Brain pericyte (primary cell): ENCODE measurements at regions not wholly inside any gene's neighbourhood (a gene's known extent, or its start where the extent isn't known, plus 50 kb on each side); places are given as distances from the start of the nearest gene placed in this dataset.

Experiments
- DNase-seq: peaks from one replicate; pipeline ENCODE4 v3.0.0-alpha.2; 2012; ENCODE audit warnings: low read depth, low spot score

GRCh38 chr5:143561219-143561618 lies 157.7 kb upstream of the NR3C1 start:
- DNase-seq: no peak

DNA sequence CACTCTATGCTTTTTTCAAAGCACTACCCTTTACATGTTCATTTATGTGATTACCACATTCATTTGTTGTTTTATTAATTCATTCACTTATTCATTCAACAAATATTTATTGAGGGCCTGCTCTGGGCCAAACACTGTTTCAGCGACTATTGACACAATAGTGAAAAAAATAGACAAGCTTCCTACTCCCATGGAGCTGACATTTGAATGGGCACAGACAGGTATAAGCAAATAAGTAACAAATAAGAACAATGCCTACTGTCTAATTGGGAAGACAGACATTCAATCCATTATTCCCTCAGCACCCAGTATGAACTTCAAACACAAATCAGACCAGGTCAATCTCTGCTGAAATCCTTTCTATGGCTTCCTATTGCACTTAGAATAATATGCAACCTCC lies 156.9 kb upstream of the NR3C1 start:
- no peak for DNase-seq

DNA sequence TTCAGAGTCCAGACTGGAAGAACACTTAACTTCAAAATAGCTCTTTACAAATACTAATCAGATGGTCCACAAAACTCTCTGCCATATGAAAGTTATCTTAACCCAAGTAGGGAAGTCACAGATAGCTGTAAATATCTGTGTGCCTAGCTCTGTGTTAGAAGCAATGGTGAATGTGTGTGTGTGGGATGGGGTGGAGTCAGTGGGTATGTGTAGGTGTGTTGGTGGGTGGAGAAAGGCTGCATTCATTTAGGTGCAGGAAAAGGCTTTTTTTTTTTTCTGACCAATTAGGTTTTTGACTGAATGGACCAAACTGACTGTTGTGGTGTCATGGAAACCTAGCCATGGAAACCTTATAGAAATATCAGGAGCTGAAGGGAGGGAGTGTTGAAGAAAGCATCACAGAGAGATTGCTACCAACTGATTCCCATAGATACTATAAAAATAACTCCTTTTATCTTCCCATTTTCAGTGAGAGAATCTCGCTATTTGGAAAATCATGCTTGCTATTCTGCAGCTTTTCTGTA lies 156.2 kb upstream of the NR3C1 start:
- no peak for DNase-seq

- no peak for DNase-seq
Measured at GRCh38 chr5:143558048-143558447, 154.6 kb upstream of the NR3C1 start.

- DNase-seq: no peak
Measured at GRCh38 chr5:143557061-143557818, 153.8 kb upstream of the NR3C1 start.

GRCh38 chr5:143554918-143555477 lies 151.5 kb upstream of the NR3C1 start:
- DNase-seq: peak; percentile 75

DNA sequence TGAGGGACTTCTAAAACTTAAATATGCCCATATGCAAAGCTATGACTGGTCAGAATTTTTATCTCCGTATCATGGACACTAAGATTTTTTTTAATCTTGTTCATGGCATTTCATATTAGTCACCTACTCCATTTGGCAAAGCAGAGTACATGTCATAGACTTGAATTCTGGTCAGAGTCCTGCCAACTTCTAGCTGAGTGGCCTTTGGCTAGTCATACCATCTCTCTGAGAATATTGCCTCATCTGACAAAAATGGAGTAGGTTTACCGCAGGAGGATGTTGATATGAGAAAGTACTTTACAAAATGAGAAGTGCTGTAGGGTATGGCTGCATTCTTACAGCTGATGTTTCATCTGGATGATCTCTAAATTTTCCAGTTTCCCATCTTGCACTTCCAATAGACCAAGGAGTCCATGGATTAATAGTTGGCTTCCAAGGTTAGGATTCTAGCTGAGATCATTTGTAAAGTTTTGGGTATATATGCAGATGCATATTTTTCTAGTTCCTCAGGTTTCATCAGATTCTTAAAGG lies 150.8 kb upstream of the NR3C1 start:
- DNase-seq: no peak

DNA sequence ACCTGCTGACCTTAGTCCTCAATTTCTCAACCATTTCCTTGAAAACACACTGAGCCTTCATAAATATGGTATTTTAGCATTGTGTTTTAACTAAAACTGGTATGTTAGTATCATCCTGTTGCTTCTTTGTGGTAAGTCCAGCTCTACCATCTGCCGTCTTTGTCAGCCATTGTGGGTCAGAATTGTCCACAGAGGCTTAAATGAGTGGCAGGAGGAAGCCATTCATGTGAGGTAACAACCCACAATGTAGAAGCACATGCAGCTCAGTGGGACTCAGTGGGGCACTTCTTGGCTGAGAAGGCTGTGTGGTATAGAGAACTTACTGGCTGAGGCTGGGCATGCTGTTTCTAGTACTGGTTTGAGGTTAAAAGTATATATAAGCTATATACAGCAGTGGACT lies 149.2 kb upstream of the NR3C1 start:
- no peak for DNase-seq

- DNase-seq: no peak
Measured at GRCh38 chr5:143551820-143552251, 148.3 kb upstream of the NR3C1 start.

- no peak for DNase-seq
Measured at GRCh38 chr5:143550986-143551630, 147.6 kb upstream of the NR3C1 start.

GRCh38 chr5:143547342-143547741 lies 143.9 kb upstream of the NR3C1 start:
- DNase-seq: no peak

- DNase-seq: no peak
Measured at GRCh38 chr5:143546394-143546793, 142.9 kb upstream of the NR3C1 start.

DNA sequence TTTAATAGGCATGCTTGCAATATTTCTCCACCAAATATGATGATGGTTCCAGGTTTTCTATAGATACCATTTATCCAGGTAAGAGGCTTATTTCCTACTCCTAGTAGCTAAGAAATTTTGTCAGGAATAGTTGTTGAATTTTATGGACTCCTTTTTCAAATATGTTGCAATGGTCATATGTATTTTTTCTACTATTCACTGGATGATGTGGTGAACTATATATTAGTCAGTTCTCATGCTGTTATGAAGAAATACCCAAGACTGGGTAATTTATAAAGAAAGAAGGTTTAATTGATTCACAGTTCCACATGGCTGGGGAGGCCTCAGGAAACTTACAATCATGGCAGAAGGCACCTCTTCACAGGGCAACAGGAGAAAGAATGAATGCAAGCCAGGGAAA lies 141.1 kb upstream of the NR3C1 start:
- no peak for DNase-seq

DNA sequence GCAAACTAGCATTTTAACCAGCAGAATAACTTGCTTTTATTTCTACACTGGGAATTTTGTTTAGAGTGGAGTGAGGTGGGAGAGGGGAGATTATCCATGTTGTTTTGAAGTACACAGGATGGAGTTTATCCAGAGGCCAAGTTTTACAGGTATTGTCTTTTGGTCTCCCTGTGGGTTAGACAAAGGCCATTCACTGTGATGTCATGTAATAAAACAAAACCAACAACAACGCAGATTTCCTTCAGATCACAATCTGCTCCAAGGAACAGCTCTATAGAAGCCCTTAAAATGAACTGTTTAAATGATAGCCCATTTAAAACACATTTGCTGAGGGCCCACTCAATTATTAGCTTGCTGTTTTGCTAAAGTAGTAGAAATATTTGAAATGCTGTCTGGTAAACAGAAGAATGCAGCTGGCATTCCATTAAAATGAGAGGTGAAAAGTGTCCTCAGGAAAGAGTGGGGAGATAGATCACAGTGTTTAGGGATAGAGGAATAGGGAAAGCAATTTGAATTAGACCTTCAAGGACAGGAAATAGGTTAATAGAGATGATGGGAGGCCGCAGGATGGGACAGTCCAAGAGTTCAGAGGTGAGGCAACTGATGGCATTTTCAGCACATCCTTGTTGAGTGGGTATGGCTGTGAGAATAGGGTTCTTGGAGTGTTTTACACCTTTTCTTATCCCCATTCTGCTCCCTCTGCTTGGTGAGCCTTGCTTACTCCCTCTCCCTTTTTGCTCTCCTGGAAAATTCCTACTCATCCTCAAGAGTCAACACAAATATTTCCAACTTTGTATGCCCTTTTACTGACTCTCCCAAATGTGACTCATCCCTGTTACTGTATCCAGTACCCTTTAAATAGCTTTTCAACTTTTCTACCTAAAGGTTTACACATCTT lies 140.1 kb upstream of the NR3C1 start:
- no peak for DNase-seq

- no peak for DNase-seq
Measured at GRCh38 chr5:143542798-143543144, 139.3 kb upstream of the NR3C1 start.

- DNase-seq: no peak
Measured at GRCh38 chr5:143541943-143542797, 138.7 kb upstream of the NR3C1 start.

- DNase-seq: no peak
Measured at GRCh38 chr5:143539742-143540141, 136.3 kb upstream of the NR3C1 start.

GRCh38 chr5:143537056-143537455 lies 133.6 kb upstream of the NR3C1 start:
- DNase-seq: no peak

DNA sequence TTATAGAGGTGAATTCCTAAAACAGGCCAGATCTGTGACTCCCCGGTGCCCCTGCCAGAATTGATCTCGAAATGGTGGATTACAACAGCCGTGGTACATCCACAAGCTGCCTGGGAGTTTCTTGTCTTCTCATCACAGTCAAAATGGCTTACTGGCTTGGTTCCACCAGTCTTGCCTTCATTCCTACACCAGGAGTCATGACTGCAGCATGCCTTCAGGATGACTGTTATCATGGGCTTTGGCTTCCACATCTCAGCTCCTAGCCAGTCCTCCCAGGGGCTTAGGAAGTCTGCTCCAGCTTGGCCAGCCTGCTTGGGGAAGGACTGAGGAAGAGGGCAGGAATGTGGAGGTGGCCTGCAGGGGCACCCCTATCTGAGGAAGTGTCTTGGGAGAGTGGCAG lies 132.9 kb upstream of the NR3C1 start:
- no peak for DNase-seq

- DNase-seq: no peak
Measured at GRCh38 chr5:143534761-143535154, 131.3 kb upstream of the NR3C1 start.
